Anterior cingulate cortex (tissue), 58 donors: ENCODE measurements at regions not wholly inside any gene's neighbourhood (a gene's known extent, or its start where the extent isn't known, plus 50 kb on each side); places are given as distances from the start of the nearest gene placed in this dataset.

Source experiments
- DNase-seq, 58 donors: peaks; one replicate each; lab custom pipeline; 2025; lab: John Stamatoyannopoulos, UW

DNA sequence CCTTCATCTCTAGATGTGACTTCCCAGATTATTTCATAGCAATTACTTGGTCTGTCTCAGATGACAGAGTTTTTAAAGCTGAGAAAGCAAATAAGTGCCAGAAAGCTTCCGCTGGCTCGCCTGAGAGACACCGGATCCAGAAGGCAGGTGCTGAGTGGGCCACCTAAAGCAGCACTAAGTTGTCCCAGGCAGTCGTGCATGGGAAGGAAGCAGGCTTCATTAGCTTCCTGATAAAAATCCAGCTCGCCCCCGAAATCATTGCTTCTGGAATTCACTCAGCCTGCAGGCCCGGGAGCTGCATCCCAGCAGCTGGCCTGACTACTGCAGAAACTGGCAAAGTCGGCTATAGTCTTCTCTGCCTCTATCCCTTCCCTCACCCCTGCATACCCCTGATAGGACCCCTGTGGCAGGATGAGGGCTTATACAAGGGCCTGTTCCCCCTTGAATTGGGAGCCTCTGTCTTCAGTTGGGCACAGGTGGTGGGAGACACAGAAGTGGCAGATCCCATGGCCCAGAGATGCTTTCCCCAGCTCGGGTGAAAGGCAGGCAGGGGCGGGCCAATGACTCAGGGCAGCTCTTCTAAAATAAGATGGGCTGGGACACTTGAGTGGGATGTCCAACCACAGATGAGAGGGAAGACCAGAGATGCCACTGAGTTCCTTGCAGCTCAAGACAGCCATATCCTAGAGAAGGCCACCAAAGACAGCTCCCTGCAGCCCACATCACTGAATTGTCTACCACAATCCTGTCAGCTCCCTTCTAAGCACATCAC lies 262.4 kb upstream of the PKDCC start:
- DNase-seq: peak in 2 of 58 donors; percentile 1 to 3

DNA sequence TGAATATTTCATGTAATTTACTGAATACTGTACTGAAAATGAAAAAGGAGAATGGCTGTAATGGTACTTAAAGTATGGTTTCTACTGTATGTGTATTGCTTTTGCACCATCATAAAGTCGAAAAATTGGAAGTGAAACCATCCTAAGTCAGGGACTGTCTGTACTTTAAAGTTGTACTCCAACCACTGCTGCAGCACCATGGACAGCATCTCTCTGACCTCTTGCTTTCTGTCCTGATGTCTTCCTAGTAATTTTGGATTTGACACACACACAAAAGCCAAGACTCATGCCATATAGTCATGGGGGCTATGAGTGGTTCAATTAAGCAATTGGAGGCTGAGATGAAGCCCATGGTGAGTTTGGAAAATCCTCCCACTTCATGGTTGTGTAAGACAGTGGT lies 256.3 kb upstream of the PKDCC start:
- no peak for DNase-seq

DNA sequence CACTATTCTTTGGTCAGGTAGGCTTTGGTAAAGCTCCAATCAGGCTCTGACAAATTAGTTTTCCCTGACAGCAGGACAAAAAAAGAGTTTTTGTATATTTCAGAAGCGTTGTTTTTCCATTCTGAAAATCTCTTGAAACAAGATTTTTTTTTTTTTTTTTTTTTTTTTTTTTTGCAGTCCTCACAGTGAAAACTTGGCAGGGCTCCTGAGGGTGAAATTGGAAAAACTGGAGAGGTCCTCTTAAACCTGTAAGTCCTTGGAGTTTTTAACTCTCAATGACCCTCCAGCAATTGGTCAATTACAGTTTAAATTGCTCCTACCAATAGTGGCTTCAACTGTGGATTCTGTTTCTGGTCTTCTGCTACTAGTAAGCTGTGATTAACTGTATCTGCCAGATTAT lies 244.5 kb upstream of the PKDCC start:
- no peak for DNase-seq

DNA sequence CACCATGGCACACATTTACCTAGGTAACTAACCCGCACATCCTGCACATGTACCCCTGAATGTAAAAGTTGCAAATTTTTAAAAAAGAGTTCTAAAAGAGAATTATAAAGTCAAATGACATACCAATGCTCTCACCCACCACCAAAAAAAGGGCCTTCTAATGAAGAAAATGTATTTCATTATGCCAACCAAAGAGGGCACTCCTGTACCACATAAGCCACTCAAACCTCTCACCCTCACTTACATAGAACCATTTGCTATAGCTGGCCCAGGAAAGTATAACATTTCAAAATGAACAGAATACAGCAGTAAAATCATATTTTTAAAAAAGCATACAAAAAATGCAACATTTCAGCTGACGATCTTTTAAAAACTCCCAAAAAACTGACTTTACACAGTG lies 241.5 kb upstream of the PKDCC start:
- no peak for DNase-seq

DNA sequence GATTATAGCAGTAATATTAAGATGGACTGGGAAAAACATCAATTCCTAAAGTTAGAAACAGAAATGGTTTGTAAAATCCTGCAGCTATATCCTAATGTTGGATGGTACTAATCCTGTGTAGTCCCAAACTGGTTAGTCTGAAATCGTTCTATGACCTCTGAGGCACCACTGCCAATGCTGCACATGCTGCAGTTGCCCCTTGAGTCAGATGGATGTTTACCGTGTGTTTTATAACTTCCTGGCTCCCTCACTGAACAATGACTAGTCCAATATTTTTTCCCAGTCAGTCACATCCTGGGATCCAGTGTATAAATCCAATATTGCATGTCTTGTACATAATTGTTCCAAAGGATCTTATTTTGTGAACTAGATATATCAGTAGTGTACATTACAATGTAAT lies 226.7 kb upstream of the PKDCC start:
- DNase-seq: no peak

DNA sequence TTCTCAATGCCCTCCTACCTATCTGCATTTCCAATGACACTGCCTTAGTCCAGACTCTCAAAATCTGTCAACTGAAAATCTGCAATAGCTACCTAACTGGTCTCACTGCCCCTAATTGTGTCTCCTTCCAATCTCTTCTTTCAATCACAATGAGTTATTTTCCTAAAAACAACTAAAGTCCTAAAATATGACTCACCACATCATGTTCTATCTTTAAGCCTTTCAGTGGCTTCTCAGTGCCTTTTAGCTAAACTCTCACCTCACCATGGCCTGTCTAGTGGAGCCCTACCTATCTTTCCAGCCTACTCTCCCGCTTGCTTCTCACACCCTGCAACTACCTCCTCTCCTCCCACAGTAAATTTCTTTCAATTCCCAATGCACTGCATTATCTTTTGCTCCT lies 220.9 kb upstream of the PKDCC start:
- no peak for DNase-seq

DNA sequence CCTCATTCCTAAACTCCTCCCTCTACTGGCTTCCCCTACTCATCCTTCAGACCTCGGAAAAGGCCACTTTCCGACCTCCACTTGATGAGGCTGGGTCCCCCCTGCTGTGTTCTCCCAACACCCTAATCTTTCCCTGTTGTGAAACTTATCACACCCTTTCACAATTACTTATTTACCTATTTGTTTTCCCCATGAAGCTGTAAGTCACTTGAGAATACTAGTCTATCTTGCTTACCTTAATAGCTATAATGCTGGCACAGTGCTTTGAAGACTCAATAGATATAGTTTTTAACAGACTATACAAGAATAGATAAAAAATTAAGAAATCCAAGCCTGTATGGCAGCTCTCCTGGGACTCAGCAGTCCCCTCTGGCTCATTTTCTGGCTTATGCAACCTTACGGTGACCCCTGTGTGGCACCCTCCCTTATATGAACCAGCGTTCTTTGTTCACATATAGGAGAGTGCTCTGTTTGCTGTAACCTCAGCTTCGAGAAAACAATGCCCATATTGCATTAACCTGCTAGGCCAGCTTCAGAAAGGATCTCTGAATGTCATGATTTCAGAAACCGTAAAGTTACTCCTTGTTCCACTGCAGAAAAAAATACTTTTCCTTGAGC lies 220.4 kb upstream of the PKDCC start:
- DNase-seq: no peak

DNA sequence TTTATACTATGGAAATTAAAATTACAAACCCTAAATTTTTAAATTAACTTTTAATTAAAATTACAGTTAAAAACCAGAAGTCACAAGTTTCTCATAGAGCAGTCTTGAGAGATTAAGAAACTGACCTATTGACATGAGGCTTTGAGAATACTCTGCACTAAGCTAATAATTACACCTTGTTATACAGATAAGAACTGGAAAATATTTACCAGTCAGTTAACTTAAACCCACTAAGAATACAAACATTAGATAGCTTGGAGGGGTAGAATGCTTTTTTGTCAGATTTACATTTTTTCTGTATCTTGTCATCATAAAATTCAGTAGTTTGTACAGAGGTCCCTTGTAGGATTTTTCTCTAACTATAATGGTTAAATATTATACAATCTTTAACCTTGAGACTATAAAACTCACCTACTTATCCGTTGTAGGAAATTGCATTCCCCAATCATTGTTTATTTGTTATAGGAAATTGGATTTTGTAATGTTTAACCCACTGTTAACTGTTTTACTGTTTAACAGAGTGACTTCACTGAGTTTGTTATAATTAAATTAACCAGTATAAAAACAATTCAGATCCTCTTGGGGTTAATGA lies 219.7 kb upstream of the PKDCC start:
- DNase-seq: no peak

DNA sequence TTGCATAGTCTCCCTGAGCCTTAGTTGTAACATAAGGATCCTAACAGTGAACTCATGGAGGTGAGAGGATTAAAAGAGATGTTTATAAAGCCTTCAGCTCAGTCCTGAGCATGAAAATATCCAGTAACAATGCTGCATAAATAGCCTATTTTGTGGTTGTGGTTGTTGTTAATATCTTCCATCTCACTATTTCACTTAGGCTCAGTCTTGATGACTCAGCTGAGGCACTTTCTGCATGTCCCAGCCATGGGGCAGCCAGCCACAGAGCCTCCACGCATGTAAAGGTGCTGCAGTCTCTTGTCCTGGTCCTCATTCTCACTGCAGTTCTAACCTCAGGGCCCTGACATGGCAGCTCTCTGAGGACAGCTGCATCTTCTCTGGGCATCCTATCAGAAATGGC lies 218.8 kb upstream of the PKDCC start:
- DNase-seq: no peak

DNA sequence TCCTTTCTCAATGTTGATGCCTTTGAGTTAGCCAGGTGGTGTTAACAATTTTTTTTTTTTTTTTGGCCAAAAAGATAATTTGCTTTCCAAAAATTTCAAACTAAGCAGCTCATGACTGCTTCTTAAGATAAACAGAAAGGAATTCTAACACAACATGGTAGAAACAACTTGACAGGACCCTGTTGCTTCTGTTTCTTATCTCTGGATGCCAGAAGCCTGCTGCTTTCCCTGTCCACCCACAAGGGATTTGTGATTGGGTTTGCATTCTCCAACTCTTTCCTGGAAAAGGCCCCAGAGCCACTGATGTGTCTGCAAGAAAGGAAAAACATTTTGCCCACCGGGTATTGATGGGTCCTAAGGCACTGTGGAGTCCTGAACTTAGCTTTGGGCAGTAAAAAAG lies 217.2 kb upstream of the PKDCC start:
- peak in 2 of 58 donors; percentile 8 to 32 for DNase-seq

DNA sequence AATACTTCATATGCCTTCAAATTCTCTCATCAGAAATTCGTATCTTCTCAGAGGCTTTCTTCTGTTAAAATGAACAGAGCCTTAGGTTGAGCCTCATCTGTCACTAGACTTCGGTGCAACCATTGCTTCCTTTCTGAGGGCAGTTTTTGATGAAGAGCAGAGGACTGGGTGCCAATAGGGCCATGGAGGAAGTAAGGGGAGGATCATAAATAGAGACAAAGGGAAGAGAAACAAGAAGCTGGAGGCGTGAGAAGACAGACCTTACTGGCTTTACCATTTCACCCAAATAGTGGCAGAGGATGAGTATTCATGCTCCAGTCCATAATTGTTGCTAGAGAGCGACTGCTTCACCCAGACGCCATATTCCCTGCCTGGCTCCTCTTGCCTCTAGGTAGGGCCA lies 215.6 kb upstream of the PKDCC start:
- peak in 1 of 58 donors; percentile 2 for DNase-seq

DNA sequence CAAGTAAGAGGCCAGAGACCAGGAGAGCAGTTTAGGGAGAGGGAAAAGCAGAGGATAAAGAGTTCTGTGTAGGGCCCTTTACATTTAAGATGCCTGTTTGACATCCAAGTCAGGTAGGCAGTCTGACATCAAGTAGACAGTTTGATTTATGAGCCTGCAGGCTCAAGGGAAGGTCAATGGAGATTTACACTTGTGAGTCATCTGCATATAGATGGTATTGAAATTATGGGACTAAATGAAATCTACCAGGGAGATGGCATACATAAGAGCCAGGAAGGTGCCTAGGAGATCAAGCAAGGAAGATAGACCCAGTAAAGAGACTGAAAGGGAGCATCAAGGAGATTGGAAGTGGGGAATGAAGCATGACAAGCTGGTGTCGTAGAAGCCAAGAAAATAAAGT lies 212.4 kb upstream of the PKDCC start:
- no peak for DNase-seq

DNA sequence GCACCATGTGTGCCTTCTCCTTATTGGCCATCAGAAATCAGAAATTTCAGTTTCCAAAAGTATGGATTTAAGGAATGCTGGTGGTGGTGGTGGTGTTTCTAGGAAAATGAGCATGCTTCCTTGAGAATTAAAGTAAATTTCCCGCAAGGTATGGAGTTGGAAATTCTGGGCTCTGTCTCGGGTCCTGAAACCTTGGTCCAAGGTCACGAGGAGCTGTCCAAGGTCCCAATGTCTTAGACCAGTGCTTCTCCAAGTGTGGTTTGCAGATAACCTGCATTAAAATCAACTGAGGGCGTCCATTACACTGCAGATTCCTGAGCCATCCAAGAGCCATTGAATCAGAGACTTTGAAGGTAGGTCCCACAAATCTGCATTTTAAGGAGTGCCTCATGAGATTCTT lies 210.9 kb upstream of the PKDCC start:
- DNase-seq: no peak

DNA sequence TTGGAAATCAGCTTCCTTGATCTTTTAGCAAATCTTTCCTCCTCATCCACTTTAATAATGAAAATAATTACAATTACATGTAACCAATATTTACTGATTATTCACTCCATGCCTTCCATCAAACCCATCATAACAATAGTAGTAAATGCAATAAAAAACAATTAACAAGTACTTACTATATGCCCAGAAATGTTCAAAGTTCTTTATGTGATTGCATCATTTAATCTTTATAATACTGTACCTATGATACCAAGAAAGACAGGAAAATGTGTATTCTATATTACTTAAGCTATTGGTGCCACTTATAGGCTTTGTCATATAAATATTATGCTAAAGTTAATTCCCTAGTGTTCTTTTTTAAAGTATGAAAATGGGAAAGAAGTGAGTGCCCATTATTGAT lies 210.2 kb upstream of the PKDCC start:
- DNase-seq: no peak

DNA sequence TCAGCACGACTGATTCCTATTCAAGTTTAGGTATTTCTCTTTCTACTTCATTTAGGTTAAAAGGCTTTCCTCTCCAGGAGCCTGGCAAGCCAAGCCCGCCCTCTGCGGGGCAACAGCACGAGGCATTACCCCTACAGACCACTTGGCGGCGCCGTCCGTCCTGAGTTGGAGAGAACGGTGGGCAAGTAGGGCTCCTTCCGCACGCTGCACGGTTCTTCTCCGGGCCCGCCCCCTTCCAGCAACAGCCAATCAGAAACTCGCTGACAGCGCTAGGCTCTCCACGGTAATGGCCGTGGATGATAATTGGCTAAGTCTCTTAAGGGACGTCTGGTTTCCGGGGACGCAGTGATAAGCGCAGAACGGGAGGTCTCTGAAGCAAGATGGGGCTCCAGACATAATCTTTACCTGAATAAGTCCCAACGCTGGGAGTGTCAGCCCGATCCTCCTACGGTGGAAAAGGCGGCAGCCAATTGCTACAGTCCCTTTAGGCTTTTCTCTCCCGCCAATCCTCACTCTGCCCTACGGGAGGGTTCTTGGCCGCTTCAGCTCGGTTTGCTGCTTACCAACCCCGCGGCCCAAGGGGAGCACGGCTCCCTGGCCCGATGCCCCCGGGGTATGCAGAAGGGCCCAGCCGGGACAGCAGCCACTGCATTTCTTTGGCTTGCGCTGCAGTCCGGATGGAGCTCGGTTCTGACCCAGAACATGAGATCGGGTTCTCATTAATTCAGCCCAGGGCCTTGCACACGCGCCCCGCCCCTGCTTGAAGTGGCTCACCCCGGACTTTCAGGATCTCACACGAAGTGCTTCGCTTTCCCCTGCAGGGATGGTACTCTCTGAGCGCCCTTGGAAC lies 206.9 kb upstream of the PKDCC start:
- peak; percentile 71 to 99 (median 95) for DNase-seq

DNA sequence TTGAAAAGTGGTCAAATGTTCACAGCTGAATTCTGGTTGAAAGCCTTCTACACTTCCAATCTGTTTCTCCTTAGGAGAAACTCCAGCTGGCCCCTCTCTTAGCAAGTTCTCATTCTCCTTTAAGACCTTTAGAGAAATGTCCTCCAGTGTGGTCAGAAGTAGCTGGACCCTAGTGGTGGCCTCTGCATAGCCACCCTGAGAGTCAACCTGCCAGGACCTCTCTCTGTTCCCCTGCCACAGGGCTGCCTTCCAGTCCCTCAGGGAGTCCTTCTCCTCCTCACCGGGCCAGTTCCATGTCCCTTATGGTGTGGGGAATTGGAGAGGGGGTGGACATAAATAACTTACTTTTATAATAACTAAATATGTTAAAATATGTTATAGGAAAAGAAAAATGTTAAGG lies 200.9 kb upstream of the PKDCC start:
- DNase-seq: no peak

DNA sequence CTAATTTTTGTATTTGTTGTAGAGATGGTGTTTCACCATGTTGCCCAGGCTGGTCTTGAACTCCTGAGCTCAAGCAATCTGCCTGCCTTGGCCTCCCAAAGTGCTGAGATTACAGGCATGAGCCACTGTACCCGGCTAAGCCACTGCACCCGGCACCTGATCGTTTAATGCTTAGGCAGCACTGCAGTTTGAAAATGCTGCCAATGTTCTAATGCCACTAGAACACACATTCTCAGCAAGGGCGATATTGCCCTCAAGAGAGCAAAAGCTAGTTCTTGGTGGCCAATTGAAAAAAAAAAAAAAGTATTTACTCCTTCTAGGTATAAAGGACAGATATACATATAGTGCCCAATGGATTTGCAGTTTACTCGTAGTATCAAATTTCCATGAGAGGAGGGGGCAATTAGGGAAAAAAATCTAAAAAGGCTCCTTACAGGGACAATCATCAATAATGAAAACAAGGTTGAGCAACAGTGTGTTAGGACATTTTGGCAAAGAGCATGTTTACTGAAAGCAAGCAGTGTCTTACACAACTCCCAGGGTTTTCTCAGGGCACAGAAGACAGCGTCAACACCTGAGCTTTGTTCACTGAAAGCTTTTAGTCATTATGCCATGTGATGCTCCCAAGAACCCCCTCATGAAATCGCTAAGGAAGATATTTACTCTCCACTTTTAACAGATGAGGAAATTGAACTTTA lies 199.9 kb upstream of the PKDCC start:
- no peak for DNase-seq

DNA sequence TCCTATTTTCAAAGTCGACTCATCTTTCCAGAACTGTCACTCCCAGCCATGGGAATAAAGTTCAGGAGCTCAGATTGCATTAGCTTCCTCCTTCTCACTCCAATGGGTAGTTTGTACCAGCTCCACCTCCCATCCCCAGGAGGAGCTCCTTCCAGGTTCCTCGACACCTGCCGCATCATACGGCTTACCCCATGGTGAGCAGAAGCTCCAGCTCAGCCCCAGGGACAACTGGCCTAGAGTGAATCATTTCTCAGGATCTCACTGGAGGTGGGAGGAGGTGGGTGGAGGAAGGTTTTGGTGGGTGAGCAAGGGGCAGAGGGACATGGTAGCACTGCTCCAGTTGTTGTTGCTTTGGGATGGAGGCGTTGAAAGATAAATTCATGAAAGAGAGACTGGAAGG lies 196.3 kb upstream of the PKDCC start:
- no peak for DNase-seq

DNA sequence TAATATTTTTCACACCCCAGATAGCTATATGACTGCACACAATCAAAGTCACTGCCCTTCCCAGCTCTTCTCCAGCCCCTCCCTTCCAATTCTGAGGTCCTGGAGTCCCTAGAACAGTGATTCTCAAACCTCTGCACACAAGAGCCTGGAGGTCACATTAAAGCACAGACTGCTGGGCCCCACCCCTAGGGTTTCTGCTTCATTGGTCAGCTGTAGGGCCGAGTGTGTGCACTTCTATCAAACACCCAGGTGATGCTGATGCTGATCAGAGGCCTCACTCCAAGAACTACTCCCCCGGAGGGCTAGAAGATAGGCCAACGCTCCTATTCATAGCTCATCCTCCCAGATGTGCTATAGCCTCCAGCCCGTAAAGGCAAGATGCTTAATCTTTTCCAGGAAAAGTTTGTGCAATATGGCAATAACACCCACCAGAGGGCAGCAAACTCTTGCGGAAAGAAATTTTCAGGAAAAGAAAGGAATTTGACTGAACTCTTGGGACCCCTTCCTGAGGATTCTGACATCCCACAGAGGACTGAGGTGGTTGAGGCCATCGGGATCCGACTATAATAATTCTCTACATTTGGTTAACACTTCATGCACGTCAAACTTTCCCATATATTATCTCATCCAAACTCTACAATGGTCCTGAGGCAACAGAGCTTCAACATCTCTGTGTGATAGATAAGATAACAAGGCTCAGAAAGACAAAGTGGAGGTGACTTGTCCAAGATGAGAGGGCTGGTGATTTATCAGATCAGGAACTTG lies 194.2 kb upstream of the PKDCC start:
- DNase-seq: peak in 26 of 58 donors; percentile 4 to 61 (median 18)

DNA sequence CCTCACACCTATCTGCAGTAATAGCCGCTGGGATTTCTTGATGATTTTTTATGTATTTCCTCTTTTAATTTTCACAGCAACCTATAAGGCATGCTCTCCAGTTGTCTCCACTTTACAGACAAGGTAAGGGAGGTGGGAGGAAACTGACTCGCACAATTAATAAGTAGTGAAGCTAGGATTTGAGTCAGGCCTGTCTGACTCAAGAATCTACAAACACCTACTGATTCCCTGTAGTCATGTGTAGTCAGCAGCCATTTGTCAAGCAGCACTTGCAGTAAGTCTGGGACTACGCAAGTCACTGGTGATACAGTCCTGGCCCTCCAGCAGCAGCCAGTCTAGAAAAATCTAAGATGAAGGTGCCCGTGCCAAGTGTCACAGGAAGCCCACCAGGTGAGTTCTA lies 193.6 kb upstream of the PKDCC start:
- no peak for DNase-seq
